B cell (primary cell): ENCODE measurements at regions not wholly inside any gene's neighbourhood (a gene's known extent, or its start where the extent isn't known, plus 50 kb on each side); places are given as distances from the start of the nearest gene placed in this dataset.

Experiments used
- ATAC-seq: fragments of 200-7000 bp; cut with Tn5 transposase; one replicate; pipeline ENCODE4 v1.10.0; 2021; ENCODE audit warnings: low read depth, mild to moderate bottlenecking, moderate number of reproducible peaks, moderate library complexity
- CTCF ChIA-PET: fragments of 350-600 bp; sonication (Branson Sonifier 250); formaldehyde crosslinking; loops from one replicate; lab custom pipeline; 2021; ENCODE audit warnings: antibody characterized with exemption, inconsistent platforms; lab: Charles Lee
- POLR2A ChIA-PET: fragments of 350-600 bp; sonication (Branson Sonifier 250); formaldehyde crosslinking; loops from one replicate; lab custom pipeline; 2021; ENCODE audit warnings: antibody characterized with exemption; lab: Charles Lee
- DNase-seq: peaks from one replicate; pipeline ENCODE4 v3.0.0; 2013
- H2AFZ ChIP-seq: 2 replicates; pipeline ENCODE4 v1.6.1; 2012; ENCODE audit warnings: mild to moderate bottlenecking, low read depth, low read length; ENCODE audit not compliant: insufficient read depth, poor library complexity, severe bottlenecking
- H3K27ac ChIP-seq, 2 donors: 1 replicate in 1 of 2; 2 replicates in 1 of 2; pipeline ENCODE4 v1.5.1; 2012 to 2013; ENCODE audit warnings: low read length in 2 of 2, mild to moderate bottlenecking in 2 of 2, moderate library complexity in 1 of 2
- H3K27me3 ChIP-seq, 4 experiments: fragments of 200-600 bp in 1 of 4; sonication (generic) in 1 of 4; replicated peaks in 1 of 4; 1 replicate in 2 of 4; 2 replicates in 2 of 4; pipeline versions ENCODE4 v1.6.1 to v1.7.0; 2013 to 2016; ENCODE audit warnings: low read length in 3 of 4, mild to moderate bottlenecking in 2 of 4, mixed read lengths in 1 of 4, moderate library complexity in 1 of 4; ENCODE audit not compliant: insufficient read depth in 4 of 4, control insufficient read depth in 3 of 4; ENCODE audit errors: control extremely low read depth in 1 of 4
- H3K36me3 ChIP-seq, 2 experiments: replicated peaks in 1 of 2; 1 replicate in 1 of 2; 2 replicates in 1 of 2; pipeline versions ENCODE4 v1.6.1 to v1.7.1; 2013; ENCODE audit warnings: low read length in 1 of 2; ENCODE audit not compliant: insufficient read depth in 2 of 2, control insufficient read depth in 1 of 2; ENCODE audit errors: control extremely low read depth in 1 of 2, extremely low read depth in 1 of 2
- H3K4me1 ChIP-seq, 2 donors: fragments of 200-600 bp in 1 of 2; sonication (generic) in 1 of 2; 1 replicate in 1 of 2; 2 replicates in 1 of 2; pipeline versions ENCODE4 v1.5.1 to v1.6.1; 2013 to 2017; ENCODE audit warnings: low read length in 2 of 2; ENCODE audit not compliant: control insufficient read depth in 2 of 2, insufficient read depth in 2 of 2
- H3K4me2 ChIP-seq: replicated peaks from 2 replicates; pipeline ENCODE3; 2012; ENCODE audit warnings: mild to moderate bottlenecking, low read depth, low read length; ENCODE audit not compliant: poor library complexity, severe bottlenecking
- H3K4me3 ChIP-seq, 5 experiments: fragments of 200-600 bp in 1 of 5; sonication (generic) in 1 of 5; 1 replicate in 3 of 5; 2 replicates in 2 of 5; pipeline versions ENCODE4 v1.5.1 to v1.7.0; 2011 to 2016; ENCODE audit warnings: low read length in 4 of 5, mild to moderate bottlenecking in 4 of 5, low read depth in 2 of 5, control low read depth in 1 of 5, moderate library complexity in 1 of 5; ENCODE audit not compliant: insufficient read depth in 1 of 5; ENCODE audit errors: control extremely low read depth in 1 of 5, extremely low read depth in 1 of 5
- H3K79me2 ChIP-seq: fragments of 200-600 bp; sonication (generic); one replicate; pipeline ENCODE4 v1.6.0; 2016; ENCODE audit warnings: low read length; ENCODE audit not compliant: control insufficient read depth, insufficient read depth
- H3K9ac ChIP-seq: fragments of 200-600 bp; sonication (generic); 2 replicates; pipeline ENCODE4 v1.6.1; 2017; ENCODE audit warnings: mild to moderate bottlenecking, low read length, moderate library complexity
- H3K9me3 ChIP-seq, 3 donors: one replicate each; pipeline versions ENCODE4 v1.6.1 to v1.7.1; 2013; ENCODE audit warnings: low read length in 2 of 3; ENCODE audit not compliant: control insufficient read depth in 2 of 3, insufficient read depth in 1 of 3; ENCODE audit errors: control extremely low read depth in 1 of 3
- H4K20me1 ChIP-seq: 2 replicates; pipeline ENCODE4 v1.6.0; 2012; ENCODE audit warnings: mild to moderate bottlenecking, low read length; ENCODE audit not compliant: insufficient read depth, control insufficient read depth, poor library complexity, severe bottlenecking
- H3K27ac Mint-ChIP-seq: one replicate; pipeline ENCODE4 v1.8.0; 2021; ENCODE audit warnings: mixed read lengths
- H3K27me3 Mint-ChIP-seq: one replicate; pipeline ENCODE4 v1.8.0; 2021; ENCODE audit warnings: mixed read lengths
- H3K4me1 Mint-ChIP-seq: one replicate; pipeline ENCODE4 v1.8.0; 2021; ENCODE audit warnings: mixed read lengths
- H3K4me3 Mint-ChIP-seq: one replicate; pipeline ENCODE4 v1.8.0; 2021; ENCODE audit warnings: mixed read lengths
- H3K9me3 Mint-ChIP-seq: one replicate; pipeline ENCODE4 v1.8.0; 2022; ENCODE audit warnings: mixed read lengths; ENCODE audit not compliant: insufficient read depth
- EZH2 ChIP-seq: IDR thresholded peaks from 2 replicates; pipeline ENCODE4 v1.6.1; 2012; ENCODE audit warnings: borderline replicate concordance, low read depth, mild to moderate bottlenecking, moderate library complexity, low read length; ENCODE audit not compliant: insufficient read depth, poor library complexity, severe bottlenecking
- WGBS: methylation state at CpG from one replicate; pipeline ENCODE4 v1.1.5; 2013; ENCODE audit warnings: missing lambda C conversion rate; ENCODE audit not compliant: insufficient coverage; 5-methylcytosine and 5-hydroxymethylcytosine counted together
- intact Hi-C: fragments of 100-400 bp; cut with micrococcal nuclease; formaldehyde crosslinking; loops from one replicate; pipeline ENCODE4 v1.10.0; 2022
- TF ChIP-seq, protein P1 (sequence below): fragments of 200-600 bp; IDR thresholded peaks from one replicate; pipeline ENCODE4 v1.8.0; 2022; ENCODE audit warnings: antibody characterized with exemption, mild to moderate bottlenecking

DNA sequence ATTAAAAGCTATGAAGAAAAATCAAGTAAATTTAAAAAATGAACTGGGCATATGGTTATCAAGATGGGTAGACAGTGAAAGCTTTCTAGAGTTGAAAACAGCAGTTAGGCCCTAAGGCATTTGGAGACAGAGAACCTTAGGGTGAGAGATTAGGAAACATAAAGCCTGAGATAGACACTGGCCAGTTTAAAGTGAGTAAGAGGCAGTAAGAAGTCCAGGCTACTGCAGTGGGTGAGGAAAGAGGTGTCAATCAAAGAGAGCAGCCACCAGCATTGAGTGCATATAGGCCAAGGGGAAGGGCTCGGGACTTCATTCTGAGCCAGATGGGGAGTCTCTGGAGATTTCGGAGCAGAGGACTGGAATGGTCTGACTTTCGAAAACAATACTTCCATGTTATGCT lies 1360.5 kb upstream of the ADGRL4 start:
- WGBS: 100% methylated on average over 1 of the region's 3 CpGs

DNA sequence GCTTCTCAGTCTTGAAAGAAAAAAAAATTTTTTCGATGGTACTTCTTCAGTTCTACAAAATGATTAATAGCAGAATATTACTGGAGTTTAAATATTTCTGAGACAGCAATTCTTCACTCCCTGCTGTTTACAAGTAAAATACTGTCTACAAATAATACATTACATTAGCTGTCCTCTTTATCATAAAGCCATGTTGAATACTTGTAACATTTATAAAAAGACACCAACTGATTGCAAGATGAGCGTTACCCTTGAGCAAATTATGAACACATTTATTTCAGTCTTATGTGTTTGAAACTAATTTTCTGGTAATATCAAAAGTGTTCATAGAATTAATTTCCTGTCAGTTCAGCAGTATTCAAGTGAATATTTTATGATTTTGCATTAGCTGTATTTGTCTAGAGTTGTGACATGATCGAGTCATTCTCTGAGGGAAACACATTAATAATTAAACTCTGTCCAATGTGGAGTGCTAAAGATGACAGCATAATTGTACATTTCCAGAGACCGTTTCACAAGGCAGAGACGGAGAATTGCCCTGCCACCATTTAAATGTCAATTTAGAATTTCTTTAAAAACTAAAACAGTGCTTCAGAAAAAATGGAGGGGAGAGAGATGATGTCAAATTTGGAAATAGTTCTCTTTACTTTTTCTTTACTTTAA lies 1359.0 kb upstream of the ADGRL4 start:
- no peak overlapping the region for H3K27ac Mint-ChIP-seq
- H3K9ac ChIP-seq: no peak overlapping the region
- no peak overlapping the region for H3K4me3 ChIP-seq
- H3K4me1 ChIP-seq: no peaks in the 10 kb centered on the region
- peaks cover 2% of the 10 kb centered on the region for H3K9me3 Mint-ChIP-seq
- no CpG with 5 or more reads among the region's 5 CpGs for WGBS
- H3K27me3 Mint-ChIP-seq: no peaks in the 10 kb centered on the region
- H4K20me1 ChIP-seq: no peaks in the 10 kb centered on the region
- no peaks in the 10 kb centered on the region for H3K36me3 ChIP-seq
- intact Hi-C loops: no loop called here
- no peak overlapping the region for H3K4me2 ChIP-seq
- no peak overlapping the region for H2AFZ ChIP-seq
- ChIA-PET CTCF (no interaction called here), POLR2A (no interaction called here)
- no peak overlapping the region for H3K4me3 Mint-ChIP-seq
- DNase-seq: no peak
- TF ChIP-seq, protein P1, sequence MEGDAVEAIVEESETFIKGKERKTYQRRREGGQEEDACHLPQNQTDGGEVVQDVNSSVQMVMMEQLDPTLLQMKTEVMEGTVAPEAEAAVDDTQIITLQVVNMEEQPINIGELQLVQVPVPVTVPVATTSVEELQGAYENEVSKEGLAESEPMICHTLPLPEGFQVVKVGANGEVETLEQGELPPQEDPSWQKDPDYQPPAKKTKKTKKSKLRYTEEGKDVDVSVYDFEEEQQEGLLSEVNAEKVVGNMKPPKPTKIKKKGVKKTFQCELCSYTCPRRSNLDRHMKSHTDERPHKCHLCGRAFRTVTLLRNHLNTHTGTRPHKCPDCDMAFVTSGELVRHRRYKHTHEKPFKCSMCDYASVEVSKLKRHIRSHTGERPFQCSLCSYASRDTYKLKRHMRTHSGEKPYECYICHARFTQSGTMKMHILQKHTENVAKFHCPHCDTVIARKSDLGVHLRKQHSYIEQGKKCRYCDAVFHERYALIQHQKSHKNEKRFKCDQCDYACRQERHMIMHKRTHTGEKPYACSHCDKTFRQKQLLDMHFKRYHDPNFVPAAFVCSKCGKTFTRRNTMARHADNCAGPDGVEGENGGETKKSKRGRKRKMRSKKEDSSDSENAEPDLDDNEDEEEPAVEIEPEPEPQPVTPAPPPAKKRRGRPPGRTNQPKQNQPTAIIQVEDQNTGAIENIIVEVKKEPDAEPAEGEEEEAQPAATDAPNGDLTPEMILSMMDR: no peak
- TF ChIP-seq EZH2: no peak
- no peaks in the 10 kb centered on the region for H3K27me3 ChIP-seq
- no peaks in the 10 kb centered on the region for H3K79me2 ChIP-seq
- no peaks in the 10 kb centered on the region for H3K4me1 Mint-ChIP-seq
- H3K9me3 ChIP-seq: no peaks in the 10 kb centered on the region
- ATAC-seq: no peak
- H3K27ac ChIP-seq: no peak overlapping the region

More for the DNA sequence above, 1360.5 kb upstream of the ADGRL4 start:
- no peaks in the 10 kb centered on the region for H3K4me1 Mint-ChIP-seq
- no peak for DNase-seq
- H4K20me1 ChIP-seq: no peaks in the 10 kb centered on the region
- ChIA-PET CTCF (no interaction called here), POLR2A (no interaction called here)
- no peaks in the 10 kb centered on the region for H3K27me3 Mint-ChIP-seq
- H3K9me3 ChIP-seq: no peaks in the 10 kb centered on the region
- no peak for ATAC-seq
- no peak overlapping the region for H3K27ac ChIP-seq
- H2AFZ ChIP-seq: no peak overlapping the region
- H3K4me3 Mint-ChIP-seq: no peak overlapping the region
- no peaks in the 10 kb centered on the region for H3K4me1 ChIP-seq
- no peaks in the 10 kb centered on the region for H3K36me3 ChIP-seq
- no peaks in the 10 kb centered on the region for H3K27me3 ChIP-seq
- H3K79me2 ChIP-seq: no peaks in the 10 kb centered on the region
- H3K27ac Mint-ChIP-seq: no peak overlapping the region
- intact Hi-C loops: no loop called here
- peaks cover 2% of the 10 kb centered on the region for H3K9me3 Mint-ChIP-seq
- no peak overlapping the region for H3K4me3 ChIP-seq
- no peak overlapping the region for H3K4me2 ChIP-seq
- TF ChIP-seq, protein P1: no peak
- TF ChIP-seq EZH2: no peak
- H3K9ac ChIP-seq: no peak overlapping the region
